IMR-90 (cell line): ENCODE measurements at regions not wholly inside any gene's neighbourhood (a gene's known extent, or its start where the extent isn't known, plus 50 kb on each side); places are given as distances from the start of the nearest gene placed in this dataset.

ENCODE experiments used
- ATAC-seq: fragments of 200-7000 bp; cut with Tn5 transposase; 2 replicates; pipeline ENCODE4 v1.9.1; 2020; ENCODE audit warnings: low read depth, mild to moderate bottlenecking, moderate library complexity
- BruUV-seq: library from RNA; stranded (reverse); fragments of 400-500 nt; replicated peaks from 2 replicates; lab custom pipeline; 2021; lab: Mats Ljungman, UMichigan
- CTCF ChIA-PET: fragments of 300-600 bp; formaldehyde crosslinking; extraction: SDS; loops from one replicate; lab custom pipeline; 2021; ENCODE audit warnings: antibody characterized with exemption; lab: Yijun Ruan, JAX
- POLR2A ChIA-PET: fragments of 300-600 bp; sonication (Branson Sonifier 250); formaldehyde crosslinking; loops from one replicate; lab custom pipeline; 2022; ENCODE audit warnings: antibody characterized with exemption; ENCODE audit not compliant: unreplicated experiment; lab: Charles Lee
- DNase-seq: peaks from one replicate; pipeline ENCODE4 v3.0.0; 2013
- H2AFZ ChIP-seq: replicated peaks from 2 replicates; pipeline ENCODE3; 2013; ENCODE audit warnings: low read length, mild to moderate bottlenecking; ENCODE audit not compliant: poor library complexity
- H2AK5ac ChIP-seq: 2 replicates; pipeline ENCODE4 v1.6.1; 2013; ENCODE audit warnings: low read depth, low read length, inconsistent platforms
- H2AK9ac ChIP-seq: replicated peaks from 2 replicates; pipeline ENCODE3; 2013; ENCODE audit warnings: mild to moderate bottlenecking, low read depth, low read length, moderate library complexity; ENCODE audit not compliant: poor library complexity
- H2BK120ac ChIP-seq: 2 replicates; pipeline ENCODE4 v1.6.1; 2013; ENCODE audit warnings: low read depth, low read length, inconsistent platforms
- H2BK15ac ChIP-seq: 3 replicates; pipeline ENCODE4 v1.6.1; 2013; ENCODE audit warnings: low read depth, low read length, inconsistent platforms
- H2BK20ac ChIP-seq: 2 replicates; pipeline ENCODE4 v1.6.1; 2013; ENCODE audit warnings: low read depth, mild to moderate bottlenecking, inconsistent platforms, low read length, moderate library complexity
- H2BK5ac ChIP-seq: 2 replicates; pipeline ENCODE4 v1.6.1; 2013; ENCODE audit warnings: mild to moderate bottlenecking, low read depth, low read length, inconsistent platforms; ENCODE audit not compliant: poor library complexity, severe bottlenecking
- H3K14ac ChIP-seq: replicated peaks from 2 replicates; pipeline ENCODE4 v1.6.1; 2013; ENCODE audit warnings: low read depth, low read length, inconsistent platforms
- H3K18ac ChIP-seq: 2 replicates; pipeline ENCODE4 v1.6.1; 2013; ENCODE audit warnings: low read depth, low read length, control low read depth
- H3K23ac ChIP-seq: 2 replicates; pipeline ENCODE4 v1.6.1; 2013; ENCODE audit warnings: low read depth, low read length, inconsistent platforms
- H3K27ac ChIP-seq: 2 replicates; pipeline ENCODE4 v1.5.1; 2013; ENCODE audit warnings: mild to moderate bottlenecking, control low read depth, low read length; ENCODE audit not compliant: insufficient read depth
- H3K27me3 ChIP-seq: 2 replicates; pipeline ENCODE4 v1.6.1; 2013; ENCODE audit warnings: low read length; ENCODE audit not compliant: control insufficient read depth, insufficient read depth
- H3K36me3 ChIP-seq: 2 replicates; pipeline ENCODE4 v1.6.1; 2013; ENCODE audit warnings: low read length, mixed read lengths; ENCODE audit not compliant: control insufficient read depth, insufficient read depth
- H3K4ac ChIP-seq: 2 replicates; pipeline ENCODE4 v1.6.1; 2013; ENCODE audit warnings: low read depth, low read length, inconsistent platforms
- H3K4me1 ChIP-seq: 2 replicates; pipeline ENCODE4 v1.6.1; 2013; ENCODE audit warnings: low read length, mixed read lengths; ENCODE audit not compliant: control insufficient read depth, insufficient read depth
- H3K4me2 ChIP-seq: 2 replicates; pipeline ENCODE4 v1.6.1; 2013; ENCODE audit warnings: low read depth, mild to moderate bottlenecking, control low read depth, low read length, moderate library complexity
- H3K4me3 ChIP-seq: 2 replicates; pipeline ENCODE4 v1.5.1; 2013; ENCODE audit warnings: low read depth, mild to moderate bottlenecking, control low read depth, low read length, moderate library complexity; ENCODE audit not compliant: insufficient read depth
- H3K56ac ChIP-seq: 2 replicates; pipeline ENCODE4 v1.6.1; 2013; ENCODE audit warnings: low read length, inconsistent platforms; ENCODE audit not compliant: insufficient read depth; ENCODE audit errors: extremely low read depth
- H3K79me1 ChIP-seq, 2 experiments: 2 replicates each; pipeline ENCODE4 v1.6.1; 2013; ENCODE audit warnings: low read length in 2 of 2, inconsistent platforms in 1 of 2, low read depth in 1 of 2
- H3K9ac ChIP-seq: 2 replicates; pipeline ENCODE4 v1.6.1; 2013; ENCODE audit warnings: low read depth, low read length, control low read depth
- H3K9me1 ChIP-seq: 2 replicates; pipeline ENCODE4 v1.6.1; 2013; ENCODE audit warnings: low read length, inconsistent platforms; ENCODE audit not compliant: insufficient read depth
- H3K9me3 ChIP-seq: 2 replicates; pipeline ENCODE4 v1.6.1; 2013; ENCODE audit warnings: low read length; ENCODE audit not compliant: control insufficient read depth, insufficient read depth
- H4K20me1 ChIP-seq: 2 replicates; pipeline ENCODE4 v1.6.1; 2013; ENCODE audit warnings: low read length, inconsistent platforms; ENCODE audit not compliant: insufficient read depth
- H4K5ac ChIP-seq: 2 replicates; pipeline ENCODE4 v1.6.1; 2013; ENCODE audit warnings: mild to moderate bottlenecking, low read depth, low read length, control low read depth
- H4K8ac ChIP-seq, 2 experiments: 2 replicates each; pipeline ENCODE4 v1.6.1; 2013; ENCODE audit warnings: low read depth in 2 of 2, low read length in 2 of 2, control low read depth in 1 of 2, inconsistent platforms in 1 of 2
- H4K91ac ChIP-seq: 2 replicates; pipeline ENCODE4 v1.6.1; 2013; ENCODE audit warnings: low read depth, low read length, inconsistent platforms; ENCODE audit not compliant: insufficient read depth
- BHLHE40 ChIP-seq: fragments of 150-350 bp; IDR thresholded peaks from 2 replicates; pipeline ENCODE4 v1.6.1; 2016; ENCODE audit warnings: mild to moderate bottlenecking, low read depth, low read length
- CEBPB ChIP-seq: IDR thresholded peaks from 2 replicates; pipeline ENCODE4 v1.6.1; 2012; ENCODE audit warnings: low read depth, low read length, improper control_type of control experiment
- CHD1 ChIP-seq: IDR thresholded peaks from 2 replicates; pipeline ENCODE4 v1.6.1; 2012; ENCODE audit warnings: low read depth, low read length, improper control_type of control experiment
- FOS ChIP-seq: fragments of 150-350 bp; IDR thresholded peaks from 2 replicates; pipeline ENCODE4 v1.6.1; 2016; ENCODE audit warnings: low read depth, low read length
- MAFK ChIP-seq: IDR thresholded peaks from 2 replicates; pipeline ENCODE4 v1.6.1; 2012; ENCODE audit warnings: low read depth, low read length, improper control_type of control experiment
- MAZ ChIP-seq: IDR thresholded peaks from 2 replicates; pipeline ENCODE4 v1.6.1; 2012; ENCODE audit warnings: low read depth, mild to moderate bottlenecking, low read length, improper control_type of control experiment, moderate library complexity, borderline replicate concordance
- MXI1 ChIP-seq: IDR thresholded peaks from 2 replicates; pipeline ENCODE4 v1.6.1; 2012; ENCODE audit warnings: low read depth, mild to moderate bottlenecking, low read length, moderate library complexity, borderline replicate concordance
- NFE2L2 ChIP-seq: fragments of 150-350 bp; IDR thresholded peaks from 2 replicates; pipeline ENCODE4 v1.6.1; 2016; ENCODE audit warnings: low read depth, mild to moderate bottlenecking, low read length
- POLR2A ChIP-seq: IDR thresholded peaks from 2 replicates; pipeline ENCODE4 v1.6.1; 2012; ENCODE audit warnings: mild to moderate bottlenecking, low read depth, low read length
- RAD21 ChIP-seq: IDR thresholded peaks from 2 replicates; pipeline ENCODE4 v1.6.1; 2012; ENCODE audit warnings: low read length, improper control_type of control experiment
- RCOR1 ChIP-seq: IDR thresholded peaks from 2 replicates; pipeline ENCODE4 v1.6.1; 2012; ENCODE audit warnings: mild to moderate bottlenecking, low read length, improper control_type of control experiment; ENCODE audit not compliant: insufficient replicate concordance
- RFX5 ChIP-seq: IDR thresholded peaks from 2 replicates; pipeline ENCODE4 v1.8.0; 2012; ENCODE audit warnings: low read depth, mild to moderate bottlenecking, low read length, moderate library complexity
- SMC3 ChIP-seq: fragments of 150-350 bp; IDR thresholded peaks from 2 replicates; pipeline ENCODE4 v1.6.1; 2016; ENCODE audit warnings: low read depth, mild to moderate bottlenecking, antibody characterized with exemption, low read length, moderate library complexity
- WGBS, 2 experiments: methylation state at CpG; one replicate each; pipeline versions ENCODE4 v1.1.5 to v1.1.7; 2013; ENCODE audit warnings: missing lambda C conversion rate in 2 of 2; ENCODE audit not compliant: insufficient read length in 1 of 2; ENCODE audit errors: extremely low coverage in 2 of 2; 5-methylcytosine and 5-hydroxymethylcytosine counted together
- dilution Hi-C: fragments of 300-500 bp; cut with HindIII; formaldehyde crosslinking; loops from one replicate; pipeline ENCODE4 v1.14.3; 2018; ENCODE audit warnings: low sequenced_read_pairs; ENCODE audit not compliant: unreplicated experiment
- in situ Hi-C: fragments of 300-500 bp; cut with MboI; formaldehyde crosslinking; loops from 3 replicates; pipeline ENCODE4 v1.14.3; 2019; ENCODE audit warnings: low sequenced_read_pairs, inconsistent platforms, mixed read lengths
- intact Hi-C: fragments of 100-400 bp; cut with micrococcal nuclease; formaldehyde crosslinking; loops from 2 replicates; pipeline ENCODE4 v1.10.0; 2022
- TF ChIP-seq, protein P1 (sequence below): fragments of 150-350 bp; IDR thresholded peaks from 2 replicates; pipeline ENCODE4 v1.6.1; 2017; ENCODE audit warnings: mild to moderate bottlenecking, antibody characterized with exemption, low read length, low read depth
- TF ChIP-seq, protein P2 (sequence below): conservative IDR thresholded peaks from 2 replicates; pipeline ENCODE4 v1.5.1; 2012; ENCODE audit warnings: mild to moderate bottlenecking, low read depth, low read length, improper control_type of control experiment
- TF ChIP-seq, protein P3 (sequence below): fragments of 150-350 bp; IDR thresholded peaks from 2 replicates; pipeline ENCODE4 v1.6.1; 2016; ENCODE audit warnings: low read depth, mild to moderate bottlenecking, low read length, moderate library complexity, borderline replicate concordance

DNA sequence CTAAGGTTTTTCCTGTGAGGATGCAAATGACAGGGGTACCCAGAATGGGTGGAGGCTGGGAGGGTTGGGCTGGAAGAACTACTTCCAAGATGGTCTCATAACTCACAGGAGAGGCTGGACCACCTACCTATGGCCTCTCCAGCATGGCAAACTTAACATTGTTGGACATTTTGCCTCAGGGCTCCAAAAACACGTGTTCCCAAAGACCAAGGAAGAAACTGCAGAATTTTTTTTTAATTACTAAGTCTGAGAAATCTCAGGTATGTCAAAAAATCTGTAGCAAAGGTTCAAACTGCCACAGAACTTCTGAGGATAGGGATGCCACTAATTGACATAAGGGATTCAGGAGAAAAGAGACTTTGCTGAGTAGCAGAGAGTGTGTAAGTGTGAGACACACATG lies 270.8 kb downstream of the NNT start:
- WGBS, 2 experiments: no CpG with 5 or more reads among the region's 1 CpG
- Histone ChIP-seq H2AFZ (no peak overlapping the region), H3K56ac (no peak overlapping the region), H3K4me3 (no peak overlapping the region), H3K23ac (no peak overlapping the region), H3K27ac (no peak overlapping the region), H4K8ac (no peak overlapping the region), H2BK5ac (no peak overlapping the region), H2BK20ac (no peak overlapping the region), H2BK120ac (no peak overlapping the region; the same call in 1 of the 2 replicates), H3K36me3 (no peaks in the 10 kb centered on the region), H2AK9ac (no peak overlapping the region), H3K9me1 (no peaks in the 10 kb centered on the region), H3K4me2 (no peak overlapping the region), H4K20me1 (no peaks in the 10 kb centered on the region), H3K18ac (no peak overlapping the region), H2AK5ac (no peak overlapping the region), H3K9me3 (no peaks in the 10 kb centered on the region), H3K4ac (no peak overlapping the region), H3K79me1 (no peaks in the 10 kb centered on the region), H3K14ac (no peak overlapping the region), H2BK15ac (no peak overlapping the region), H4K91ac (no peak overlapping the region), H4K5ac (no peak overlapping the region), H3K4me1 (peaks cover 2% of the 10 kb centered on the region; the same call in 1 of the 2 replicates), H3K27me3 (no peaks in the 10 kb centered on the region), H3K9ac (no peak overlapping the region)
- DNase-seq: no peak
- POLR2A ChIA-PET: no interaction called here
- CTCF ChIA-PET: interaction anchor here (0.9 kb wide), 1 partner anchor 10 kb away, joined by 3 read pairs; no protein-coding TSS in a partner anchor
- TF ChIP-seq, protein P1, sequence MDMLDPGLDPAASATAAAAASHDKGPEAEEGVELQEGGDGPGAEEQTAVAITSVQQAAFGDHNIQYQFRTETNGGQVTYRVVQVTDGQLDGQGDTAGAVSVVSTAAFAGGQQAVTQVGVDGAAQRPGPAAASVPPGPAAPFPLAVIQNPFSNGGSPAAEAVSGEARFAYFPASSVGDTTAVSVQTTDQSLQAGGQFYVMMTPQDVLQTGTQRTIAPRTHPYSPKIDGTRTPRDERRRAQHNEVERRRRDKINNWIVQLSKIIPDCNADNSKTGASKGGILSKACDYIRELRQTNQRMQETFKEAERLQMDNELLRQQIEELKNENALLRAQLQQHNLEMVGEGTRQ: no peak
- TF ChIP-seq RFX5 (no peak), RCOR1 (no peak), SMC3 (no peak), BHLHE40 (no peak), MAFK (no peak), CEBPB (no peak), RAD21 (no peak), POLR2A (no peak), CHD1 (no peak), MXI1 (no peak), FOS (no peak), MAZ (no peak), NFE2L2 (no peak)
- TF ChIP-seq, protein P2, sequence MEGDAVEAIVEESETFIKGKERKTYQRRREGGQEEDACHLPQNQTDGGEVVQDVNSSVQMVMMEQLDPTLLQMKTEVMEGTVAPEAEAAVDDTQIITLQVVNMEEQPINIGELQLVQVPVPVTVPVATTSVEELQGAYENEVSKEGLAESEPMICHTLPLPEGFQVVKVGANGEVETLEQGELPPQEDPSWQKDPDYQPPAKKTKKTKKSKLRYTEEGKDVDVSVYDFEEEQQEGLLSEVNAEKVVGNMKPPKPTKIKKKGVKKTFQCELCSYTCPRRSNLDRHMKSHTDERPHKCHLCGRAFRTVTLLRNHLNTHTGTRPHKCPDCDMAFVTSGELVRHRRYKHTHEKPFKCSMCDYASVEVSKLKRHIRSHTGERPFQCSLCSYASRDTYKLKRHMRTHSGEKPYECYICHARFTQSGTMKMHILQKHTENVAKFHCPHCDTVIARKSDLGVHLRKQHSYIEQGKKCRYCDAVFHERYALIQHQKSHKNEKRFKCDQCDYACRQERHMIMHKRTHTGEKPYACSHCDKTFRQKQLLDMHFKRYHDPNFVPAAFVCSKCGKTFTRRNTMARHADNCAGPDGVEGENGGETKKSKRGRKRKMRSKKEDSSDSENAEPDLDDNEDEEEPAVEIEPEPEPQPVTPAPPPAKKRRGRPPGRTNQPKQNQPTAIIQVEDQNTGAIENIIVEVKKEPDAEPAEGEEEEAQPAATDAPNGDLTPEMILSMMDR: no peak
- TF ChIP-seq, protein P3, sequence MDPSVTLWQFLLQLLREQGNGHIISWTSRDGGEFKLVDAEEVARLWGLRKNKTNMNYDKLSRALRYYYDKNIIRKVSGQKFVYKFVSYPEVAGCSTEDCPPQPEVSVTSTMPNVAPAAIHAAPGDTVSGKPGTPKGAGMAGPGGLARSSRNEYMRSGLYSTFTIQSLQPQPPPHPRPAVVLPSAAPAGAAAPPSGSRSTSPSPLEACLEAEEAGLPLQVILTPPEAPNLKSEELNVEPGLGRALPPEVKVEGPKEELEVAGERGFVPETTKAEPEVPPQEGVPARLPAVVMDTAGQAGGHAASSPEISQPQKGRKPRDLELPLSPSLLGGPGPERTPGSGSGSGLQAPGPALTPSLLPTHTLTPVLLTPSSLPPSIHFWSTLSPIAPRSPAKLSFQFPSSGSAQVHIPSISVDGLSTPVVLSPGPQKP: no peak
- no peak for ATAC-seq
- BruUV-seq: no TSS peak
- intact Hi-C loops (no loop called here), in situ Hi-C loops (no loop called here), dilution Hi-C loops (no loop called here)
